Adipocyte (in vitro differentiated cells): ENCODE measurements at regions not wholly inside any gene's neighbourhood (a gene's known extent, or its start where the extent isn't known, plus 50 kb on each side); places are given as distances from the start of the nearest gene placed in this dataset.
"Not testable (repeated sequence)": the region's sequence is repeated elsewhere in the genome, so short reads cannot be mapped to it uniquely, and the experiment has no call there.

ENCODE experiments used
- DNase-seq: peaks from one replicate; pipeline ENCODE4 v3.0.0-alpha.2; 2015; ENCODE audit warnings: low read depth
- H3K27me3 ChIP-seq: replicated peaks from 2 replicates; pipeline ENCODE4 v1.7.0; 2013; ENCODE audit warnings: mild to moderate bottlenecking, low read length, moderate library complexity; ENCODE audit not compliant: control insufficient read depth, insufficient read depth
- H3K36me3 ChIP-seq: 2 replicates; pipeline ENCODE4 v1.7.0; 2013; ENCODE audit warnings: low read length, mild to moderate bottlenecking, moderate library complexity; ENCODE audit not compliant: control insufficient read depth, insufficient read depth, severe bottlenecking
- H3K4me1 ChIP-seq: 2 replicates; pipeline ENCODE4 v1.7.0; 2013; ENCODE audit warnings: mild to moderate bottlenecking, low read length, moderate library complexity; ENCODE audit not compliant: control insufficient read depth, insufficient read depth
- H3K4me3 ChIP-seq: 2 replicates; pipeline ENCODE4 v1.7.0; 2013; ENCODE audit warnings: mild to moderate bottlenecking, low read length, moderate library complexity
- H3K9ac ChIP-seq: 2 replicates; pipeline ENCODE4 v1.7.0; 2013; ENCODE audit warnings: mild to moderate bottlenecking, low read length, moderate library complexity
- H3K9me3 ChIP-seq: 2 replicates; pipeline ENCODE4 v1.7.0; 2013; ENCODE audit warnings: mild to moderate bottlenecking, low read length, moderate library complexity; ENCODE audit not compliant: control insufficient read depth

DNA sequence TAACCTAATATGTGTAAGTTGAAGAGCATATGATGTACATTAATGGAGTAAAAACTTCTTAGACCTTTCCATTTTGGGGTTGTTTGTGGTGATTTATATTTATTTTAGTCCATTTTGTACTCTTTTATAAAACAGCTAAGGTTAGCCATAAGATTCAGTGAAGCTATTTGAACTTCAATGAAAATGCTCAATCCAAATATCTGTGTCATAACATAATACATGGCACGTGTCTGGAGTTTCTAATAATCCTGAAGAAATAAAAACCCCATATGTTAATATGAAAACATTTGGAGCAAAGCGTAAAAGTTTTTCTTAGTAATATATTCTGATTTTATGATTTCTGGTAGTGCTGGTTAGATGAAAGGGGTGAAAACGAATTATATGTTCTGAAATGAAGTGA is 1729.7 kb downstream of the PCDH9 start:
- no peak overlapping the region for H3K9ac ChIP-seq
- H3K27me3 ChIP-seq = no peaks in the 10 kb centered on the region
- DNase-seq = no peak
- peaks cover 6% of the 10 kb centered on the region for H3K9me3 ChIP-seq
- no peaks in the 10 kb centered on the region for H3K4me1 ChIP-seq
- H3K36me3 ChIP-seq = no peaks in the 10 kb centered on the region
- no peak overlapping the region for H3K4me3 ChIP-seq

DNA sequence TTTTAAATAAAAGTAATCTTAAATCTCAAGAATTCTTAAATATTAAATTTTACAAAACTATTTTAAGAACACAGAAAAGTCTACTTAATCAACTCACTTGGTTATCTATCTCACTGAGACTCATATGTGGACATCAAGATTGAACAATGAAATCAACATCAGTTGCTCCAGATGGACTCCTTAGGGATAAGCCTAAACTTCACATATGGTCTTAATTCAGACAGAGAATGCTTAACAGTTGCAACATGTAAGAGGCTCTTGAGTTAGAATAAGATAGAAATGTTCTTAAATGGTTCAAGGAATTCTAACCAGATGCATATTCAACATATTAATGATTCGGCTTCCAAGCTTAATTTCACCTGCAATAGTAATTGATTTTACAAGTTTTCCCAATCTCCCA is 1730.9 kb downstream of the PCDH9 start:
- Histone ChIP-seq H3K4me1 (no peaks in the 10 kb centered on the region), H3K9ac (no peak overlapping the region), H3K36me3 (no peaks in the 10 kb centered on the region), H3K27me3 (no peaks in the 10 kb centered on the region), H3K9me3 (peaks cover 2% of the 10 kb centered on the region), H3K4me3 (no peak overlapping the region)
- peak; percentile 87 for DNase-seq

DNA sequence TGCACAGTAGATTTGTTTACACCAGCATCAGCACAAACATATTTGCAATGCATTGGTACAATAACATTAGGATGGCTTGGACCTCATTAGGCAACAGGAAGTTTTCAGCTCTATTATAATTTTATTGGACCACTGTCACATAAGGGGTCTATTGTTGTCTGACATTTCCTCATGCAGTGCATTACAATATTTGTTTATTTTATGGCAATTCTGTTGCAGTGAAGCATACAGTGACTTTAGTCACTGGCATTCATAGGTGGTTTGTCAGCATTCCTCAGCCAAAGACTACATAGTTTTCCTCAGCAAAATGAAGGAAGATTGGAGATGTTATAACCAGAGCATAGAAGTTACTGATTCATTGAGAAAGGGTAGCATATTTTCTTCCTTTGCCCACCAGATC is 1732.9 kb downstream of the PCDH9 start:
- Histone ChIP-seq H3K9ac (no peak overlapping the region), H3K36me3 (no peaks in the 10 kb centered on the region), H3K4me3 (no peak overlapping the region), H3K4me1 (no peaks in the 10 kb centered on the region), H3K9me3 (no peaks in the 10 kb centered on the region), H3K27me3 (no peaks in the 10 kb centered on the region)
- peak; percentile 45 for DNase-seq

DNA sequence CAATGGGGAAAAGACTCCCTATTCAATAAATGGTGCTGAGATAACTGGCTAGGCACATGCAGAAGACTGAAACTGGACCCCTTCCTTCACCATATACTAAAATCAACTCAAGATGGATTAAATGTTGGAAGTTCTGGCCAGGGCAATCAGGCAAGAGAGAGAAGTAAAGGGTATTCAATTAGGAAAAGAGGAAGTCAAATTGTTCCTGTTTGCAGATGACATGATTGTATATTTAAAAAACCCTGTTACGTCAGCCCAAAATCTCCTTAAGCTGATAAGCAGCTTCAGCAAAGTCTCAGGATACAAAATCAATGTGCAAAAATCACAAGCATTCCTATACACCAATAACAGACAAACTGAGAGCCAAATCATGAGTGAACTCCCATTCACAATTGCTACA is 1739.4 kb downstream of the PCDH9 start:
- H3K27me3 ChIP-seq, H3K9me3 ChIP-seq, H3K4me3 ChIP-seq, DNase-seq, H3K36me3 ChIP-seq, H3K4me1 ChIP-seq, H3K9ac ChIP-seq: not testable (repeated sequence)

DNA sequence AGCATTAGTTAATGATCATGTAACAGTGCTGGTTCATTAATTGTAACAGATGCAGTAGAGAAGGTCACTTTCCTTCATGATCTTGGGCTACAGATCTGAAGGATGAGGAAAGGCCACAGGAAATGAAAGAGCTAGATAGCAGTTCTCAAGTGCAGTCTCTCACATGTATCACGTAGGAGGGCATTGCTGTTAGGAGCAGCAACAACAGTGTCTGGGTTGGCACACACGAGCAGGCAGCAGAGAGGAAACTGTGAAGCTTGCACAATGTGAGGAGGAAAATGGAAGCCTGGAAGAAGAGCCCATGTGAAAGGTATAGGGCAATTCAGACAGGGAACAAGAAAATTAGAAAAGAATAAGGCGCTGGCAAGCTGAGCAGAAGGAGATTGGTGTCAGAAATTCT is 1741.5 kb downstream of the PCDH9 start:
- Histone ChIP-seq H3K36me3 (no peaks in the 10 kb centered on the region), H3K27me3 (no peaks in the 10 kb centered on the region), H3K4me1 (no peaks in the 10 kb centered on the region), H3K9ac (no peak overlapping the region), H3K9me3 (peaks cover 2% of the 10 kb centered on the region), H3K4me3 (no peak overlapping the region)
- DNase-seq = no peak

DNA sequence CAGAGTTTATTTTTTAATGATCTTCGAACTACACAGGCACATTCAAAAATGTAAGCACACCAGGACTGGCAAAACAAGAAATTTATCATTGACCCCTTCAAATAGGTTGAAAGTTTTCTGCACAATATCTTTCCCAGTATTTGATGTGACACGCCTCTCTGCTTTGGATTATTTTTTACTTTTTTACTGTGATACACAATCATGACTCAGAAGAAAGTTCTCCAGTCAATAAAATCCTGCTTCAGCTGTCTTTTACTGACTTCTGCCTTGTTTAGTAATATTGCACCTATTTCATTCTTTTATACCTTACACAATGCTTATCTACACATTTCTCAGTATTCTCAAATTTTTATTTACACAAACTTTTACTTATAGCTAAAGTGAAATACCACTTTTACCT is 1750.4 kb downstream of the PCDH9 start:
- no peaks in the 10 kb centered on the region for H3K27me3 ChIP-seq
- DNase-seq = no peak
- no peak overlapping the region for H3K9ac ChIP-seq
- H3K9me3 ChIP-seq = peaks cover 5% of the 10 kb centered on the region
- no peak overlapping the region for H3K4me3 ChIP-seq
- no peaks in the 10 kb centered on the region for H3K36me3 ChIP-seq
- H3K4me1 ChIP-seq = no peaks in the 10 kb centered on the region

DNA sequence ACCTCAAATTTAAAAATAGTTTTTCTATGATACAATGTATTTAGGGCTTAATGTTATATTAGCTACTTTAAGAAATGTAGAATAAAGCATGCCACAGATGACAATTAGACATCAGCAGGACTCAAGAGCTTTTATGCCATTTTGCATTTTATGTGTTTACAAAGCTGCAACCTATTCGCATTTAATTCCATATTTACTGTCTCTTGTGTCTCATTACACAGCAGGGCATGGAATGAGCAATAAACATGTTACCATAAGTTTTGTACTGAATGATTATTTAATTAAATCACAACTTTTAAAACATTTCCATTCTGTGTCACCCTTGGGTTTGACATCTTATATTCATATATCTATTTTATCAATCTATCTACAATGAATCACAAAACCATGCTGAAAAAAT is 1756.9 kb downstream of the PCDH9 start:
- no peaks in the 10 kb centered on the region for H3K27me3 ChIP-seq
- no peaks in the 10 kb centered on the region for H3K9me3 ChIP-seq
- no peaks in the 10 kb centered on the region for H3K36me3 ChIP-seq
- no peak for DNase-seq
- no peak overlapping the region for H3K4me3 ChIP-seq
- H3K4me1 ChIP-seq = no peaks in the 10 kb centered on the region
- no peak overlapping the region for H3K9ac ChIP-seq

DNA sequence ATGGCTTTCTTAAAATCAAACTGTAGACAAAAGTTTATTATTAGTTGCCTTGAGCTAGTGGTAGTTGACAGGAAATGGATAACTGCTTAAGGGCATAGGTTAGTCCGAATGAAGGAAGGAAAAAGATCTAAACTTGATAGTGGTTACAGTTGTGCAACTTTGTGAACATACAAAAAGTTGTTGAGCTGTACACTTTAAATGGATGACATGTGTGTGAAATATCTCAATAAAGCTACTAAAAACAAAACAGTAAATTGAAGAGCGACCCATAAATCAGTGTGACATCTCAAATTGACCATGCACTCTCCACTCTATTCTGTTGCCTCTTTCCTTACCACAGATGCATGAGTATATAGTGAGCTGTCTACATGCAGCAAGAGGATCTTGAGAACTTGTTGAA is 1757.8 kb downstream of the PCDH9 start:
- no peaks in the 10 kb centered on the region for H3K27me3 ChIP-seq
- H3K36me3 ChIP-seq = no peaks in the 10 kb centered on the region
- no peaks in the 10 kb centered on the region for H3K4me1 ChIP-seq
- H3K9me3 ChIP-seq = no peaks in the 10 kb centered on the region
- no peak overlapping the region for H3K4me3 ChIP-seq
- DNase-seq = peak; percentile 57
- H3K9ac ChIP-seq = no peak overlapping the region

DNA sequence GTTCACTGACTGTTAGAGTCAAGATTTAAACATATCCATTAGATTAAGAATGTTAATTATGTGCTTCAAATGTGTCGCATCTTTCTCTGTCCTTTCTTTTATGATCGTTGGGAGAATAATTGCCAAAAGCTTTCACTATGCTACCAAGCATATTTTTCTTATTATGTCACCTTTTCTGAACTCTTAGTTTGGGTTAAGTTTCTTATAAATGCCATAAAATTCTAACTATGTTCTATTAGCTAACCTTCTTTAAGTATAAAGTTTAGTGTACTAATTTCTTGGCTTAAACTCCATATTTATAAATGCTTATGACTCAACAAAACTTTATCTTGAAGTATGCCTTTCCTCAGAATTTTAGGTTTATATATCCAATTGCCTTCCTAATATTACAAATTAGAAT is 1759.4 kb downstream of the PCDH9 start:
- peak; percentile 59 for DNase-seq
- H3K9me3 ChIP-seq = no peaks in the 10 kb centered on the region
- H3K36me3 ChIP-seq = no peaks in the 10 kb centered on the region
- H3K4me3 ChIP-seq = no peak overlapping the region
- H3K4me1 ChIP-seq = no peaks in the 10 kb centered on the region
- no peak overlapping the region for H3K9ac ChIP-seq
- no peaks in the 10 kb centered on the region for H3K27me3 ChIP-seq

DNA sequence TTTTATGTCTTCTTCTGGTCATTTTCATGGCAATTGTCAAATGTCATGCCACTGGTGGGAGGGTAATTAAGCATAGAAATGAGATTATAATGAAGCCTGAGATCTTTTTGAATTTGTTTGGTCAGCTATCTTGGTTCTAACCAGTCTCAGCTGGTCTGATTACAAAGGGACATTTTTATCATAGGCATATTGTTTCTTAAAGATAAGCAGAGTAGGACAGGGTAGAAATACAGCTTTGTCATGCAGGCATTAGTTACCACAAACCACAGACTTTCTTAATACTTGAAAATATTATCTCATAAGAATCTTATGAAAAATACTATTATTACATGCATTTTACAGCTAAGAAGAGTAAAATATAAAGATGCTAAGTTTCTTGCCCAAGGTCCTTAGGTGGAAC is 1761.5 kb downstream of the PCDH9 start:
- Histone ChIP-seq H3K4me3 (no peak overlapping the region), H3K9me3 (peaks cover 4% of the 10 kb centered on the region), H3K9ac (no peak overlapping the region), H3K27me3 (no peaks in the 10 kb centered on the region), H3K4me1 (no peaks in the 10 kb centered on the region), H3K36me3 (no peaks in the 10 kb centered on the region)
- DNase-seq = peak; percentile 50

DNA sequence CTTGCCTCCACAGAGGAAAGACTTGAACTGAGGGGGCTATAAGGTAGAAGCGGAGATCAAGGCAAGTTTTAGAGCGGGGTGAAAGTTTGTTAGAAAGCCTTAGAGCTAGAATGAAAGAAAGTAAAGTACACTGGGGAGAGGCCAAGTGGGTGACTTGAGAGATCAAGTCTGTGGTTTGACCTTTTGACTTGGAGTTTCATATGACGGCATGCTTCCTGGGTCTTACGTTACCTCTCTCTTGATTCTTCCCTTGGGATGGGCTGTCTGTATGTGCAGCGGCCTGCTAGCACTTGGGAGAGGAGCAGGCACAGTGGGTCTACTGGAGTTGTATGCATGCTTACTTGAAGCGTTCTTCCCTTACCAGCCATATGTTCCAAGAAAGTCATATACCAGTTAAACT is 1768.5 kb downstream of the PCDH9 start:
- H3K4me3 ChIP-seq = no peak overlapping the region
- H3K9me3 ChIP-seq = peaks cover 4% of the 10 kb centered on the region
- DNase-seq = no peak
- no peaks in the 10 kb centered on the region for H3K4me1 ChIP-seq
- H3K9ac ChIP-seq = no peak overlapping the region
- H3K27me3 ChIP-seq = no peaks in the 10 kb centered on the region
- no peaks in the 10 kb centered on the region for H3K36me3 ChIP-seq

DNA sequence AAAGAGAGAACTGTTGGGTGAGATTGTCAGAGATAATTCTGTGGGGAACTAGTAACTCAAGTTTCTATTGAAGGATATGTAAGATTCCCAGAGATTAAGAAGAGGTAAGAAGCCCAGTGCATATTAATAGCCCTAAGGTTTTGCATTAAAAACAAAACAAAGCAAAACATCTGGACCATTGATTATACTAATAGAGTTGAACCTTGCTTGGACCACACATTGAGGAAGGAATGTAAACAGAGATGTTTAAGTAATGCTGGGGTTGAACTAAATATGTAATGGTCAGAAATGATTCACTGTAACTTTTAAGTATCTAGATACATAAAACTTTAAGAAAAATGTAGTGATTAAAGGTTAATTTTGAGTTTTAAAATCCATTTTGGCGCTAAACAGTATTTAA is 1770.0 kb downstream of the PCDH9 start:
- Histone ChIP-seq H3K4me1 (no peaks in the 10 kb centered on the region), H3K9ac (no peak overlapping the region), H3K36me3 (no peaks in the 10 kb centered on the region), H3K4me3 (no peak overlapping the region), H3K27me3 (no peaks in the 10 kb centered on the region), H3K9me3 (no peaks in the 10 kb centered on the region)
- peak; percentile 47 for DNase-seq
